Iris pigment epithelial cell (primary cell): ENCODE measurements at regions not wholly inside any gene's neighbourhood (a gene's known extent, or its start where the extent isn't known, plus 50 kb on each side); places are given as distances from the start of the nearest gene placed in this dataset.
"Not testable (repeated sequence)": the region's sequence is repeated elsewhere in the genome, so short reads cannot be mapped to it uniquely, and the experiment has no call there.

ENCODE experiments used
- DNase-seq: peaks from one replicate; pipeline ENCODE4 v3.0.0-alpha.2; 2011; ENCODE audit warnings: low read depth

- DNase-seq = peak; percentile 79
Observed at GRCh38 chr12:83573671-83574070, 887.0 kb downstream of the TMTC2 start.

- DNase-seq = no peak
Observed at GRCh38 chr12:83559650-83560049, 872.9 kb downstream of the TMTC2 start.

GRCh38 chr12:83556040-83556439 is 869.3 kb downstream of the TMTC2 start:
- DNase-seq = not testable (repeated sequence)

DNA sequence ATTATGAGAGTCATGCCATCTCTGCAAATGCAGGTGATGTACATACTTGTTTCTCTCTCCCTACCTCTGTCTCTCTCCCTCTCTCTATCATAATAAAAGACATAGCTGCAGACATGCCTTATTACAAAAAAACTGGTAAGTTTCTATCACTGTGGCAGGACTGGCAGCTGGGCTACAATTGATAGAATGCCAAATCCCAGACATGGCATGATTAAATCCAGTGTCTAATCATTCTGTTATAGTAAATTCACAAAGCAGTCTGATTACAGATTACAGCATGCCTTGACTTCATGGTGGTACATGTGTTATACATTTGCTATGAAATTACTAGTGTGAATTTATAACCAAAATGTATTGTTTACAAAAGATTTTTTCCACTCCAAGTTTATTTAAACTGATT is 854.7 kb downstream of the TMTC2 start:
- no peak for DNase-seq

- no peak for DNase-seq
Observed at GRCh38 chr12:83538361-83538965, 851.8 kb downstream of the TMTC2 start.

DNA sequence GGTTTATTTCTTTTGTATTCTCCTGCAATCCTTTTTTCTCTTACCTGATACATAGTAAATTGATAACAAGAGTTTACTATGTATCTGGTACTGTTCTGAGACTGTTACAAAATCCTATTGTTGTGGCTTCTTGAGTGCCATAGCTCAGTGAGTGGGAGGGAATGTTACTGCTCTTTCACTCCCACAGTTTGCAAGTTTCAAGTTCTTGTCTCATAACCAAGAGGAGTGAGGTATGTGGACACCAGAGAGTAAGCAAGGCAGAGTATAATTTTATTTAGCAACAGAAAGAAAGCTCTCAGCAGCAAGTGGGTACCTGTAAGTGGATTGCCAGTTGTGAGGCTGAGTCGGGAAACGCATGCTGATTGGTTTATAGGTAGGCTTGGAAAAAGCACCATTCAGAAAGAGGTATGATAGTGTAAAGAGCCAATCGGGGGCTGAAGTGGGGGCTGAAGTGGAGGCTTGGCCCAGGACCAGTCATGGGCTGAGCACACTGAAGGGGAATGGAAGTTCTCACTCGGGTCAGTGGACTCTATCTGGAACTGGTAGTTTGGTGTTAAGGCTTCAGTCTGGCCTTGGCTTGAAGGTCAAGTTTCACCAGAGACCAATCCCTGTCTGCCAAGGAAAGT is 850.8 kb downstream of the TMTC2 start:
- DNase-seq = peak; percentile 1

DNA sequence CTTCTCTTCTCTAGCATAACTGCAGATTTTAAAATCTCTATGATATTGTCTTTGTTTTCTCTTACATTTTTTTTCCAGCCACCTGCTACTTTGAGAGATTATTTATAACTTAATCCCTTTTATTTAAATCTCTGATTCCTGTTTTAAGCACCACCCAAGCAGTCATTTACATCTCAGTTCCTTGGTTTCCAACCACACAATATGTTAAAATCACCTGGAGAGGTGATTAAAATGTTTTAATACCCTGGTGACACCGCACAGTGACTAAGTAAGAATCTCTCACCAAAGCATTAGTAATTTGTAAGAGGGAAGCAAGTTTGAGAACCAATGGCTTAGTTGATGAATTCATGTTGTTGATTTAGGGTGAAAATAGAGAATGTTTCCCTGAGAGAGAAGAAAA is 849.8 kb downstream of the TMTC2 start:
- no peak for DNase-seq

DNA sequence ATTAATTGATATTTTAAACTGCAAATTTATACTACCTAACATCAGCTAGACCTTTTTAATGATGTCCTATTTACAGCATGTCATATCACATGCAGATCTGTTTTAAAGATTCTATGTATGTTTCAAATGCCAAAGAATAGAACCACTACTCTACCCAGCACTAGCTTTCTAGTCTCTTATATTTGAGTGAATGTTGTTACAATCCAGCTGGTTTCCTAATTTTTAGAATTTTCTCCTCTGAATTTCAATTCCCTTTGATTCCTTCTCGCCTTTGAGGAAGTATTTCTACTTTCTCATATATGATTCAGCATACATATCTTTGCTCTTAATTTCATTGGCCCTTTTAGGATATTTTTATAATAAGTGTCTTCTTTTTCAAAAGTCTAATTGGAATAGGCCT is 841.9 kb downstream of the TMTC2 start:
- no peak for DNase-seq

DNA sequence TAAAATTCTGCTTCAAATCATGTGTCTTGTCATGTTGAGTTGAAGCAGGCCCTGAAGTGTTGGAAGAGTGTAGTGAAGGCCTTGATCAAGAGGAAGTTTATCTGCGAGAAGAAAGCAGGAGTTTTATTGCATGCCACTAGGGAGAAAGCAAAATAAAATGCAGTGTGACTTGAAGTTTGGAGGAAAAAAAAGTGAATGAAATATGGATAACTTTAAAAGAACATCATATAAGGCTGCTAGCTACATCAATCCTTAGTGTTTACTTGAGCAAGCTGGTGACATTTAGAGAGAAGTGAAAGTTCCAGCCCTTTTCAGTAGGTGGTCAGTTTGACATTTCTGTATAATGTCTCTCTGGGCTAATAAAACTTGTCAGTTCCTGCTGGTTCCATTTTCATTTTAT is 841.1 kb downstream of the TMTC2 start:
- no peak for DNase-seq

DNA sequence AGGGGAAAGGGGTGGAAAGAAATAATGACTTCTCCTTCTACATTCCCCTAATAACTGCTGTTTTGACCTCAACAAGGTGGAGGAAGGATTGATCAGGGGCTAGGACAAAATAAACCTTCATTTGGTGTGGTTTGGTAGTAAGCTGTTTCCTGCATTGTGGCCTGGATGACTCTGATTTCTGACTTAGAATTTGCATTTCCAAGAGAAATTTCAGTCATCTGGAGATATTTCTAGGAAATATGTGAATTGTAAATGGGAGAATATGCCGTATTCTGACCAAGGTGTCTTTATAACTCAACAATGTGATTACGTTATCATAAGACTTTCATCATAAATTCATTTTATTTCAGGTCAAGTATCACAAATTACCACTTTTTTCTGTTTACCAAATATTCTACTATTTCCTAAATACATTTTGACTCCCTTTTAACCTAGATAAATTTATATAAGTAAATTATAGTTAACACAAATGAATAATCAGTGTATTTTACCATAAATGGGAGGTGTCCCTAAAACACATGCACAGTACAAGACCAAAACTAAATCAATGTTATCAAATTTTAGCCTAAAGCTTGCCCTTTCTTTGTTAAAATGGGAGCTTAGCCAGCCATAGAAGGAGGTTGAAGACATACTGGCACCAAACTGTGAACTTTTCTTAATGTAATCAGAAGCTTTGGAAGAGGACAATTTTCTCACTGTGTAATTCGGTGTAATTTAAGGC is 828.8 kb downstream of the TMTC2 start:
- DNase-seq = no peak

- DNase-seq = no peak
Observed at GRCh38 chr12:83514372-83514771, 827.7 kb downstream of the TMTC2 start.

GRCh38 chr12:83506841-83507240 is 820.1 kb downstream of the TMTC2 start:
- no peak for DNase-seq

- no peak for DNase-seq
Observed at GRCh38 chr12:83505586-83505985, 818.9 kb downstream of the TMTC2 start.

- not testable (repeated sequence) for DNase-seq
Observed at GRCh38 chr12:83499894-83500293, 813.2 kb downstream of the TMTC2 start.

DNA sequence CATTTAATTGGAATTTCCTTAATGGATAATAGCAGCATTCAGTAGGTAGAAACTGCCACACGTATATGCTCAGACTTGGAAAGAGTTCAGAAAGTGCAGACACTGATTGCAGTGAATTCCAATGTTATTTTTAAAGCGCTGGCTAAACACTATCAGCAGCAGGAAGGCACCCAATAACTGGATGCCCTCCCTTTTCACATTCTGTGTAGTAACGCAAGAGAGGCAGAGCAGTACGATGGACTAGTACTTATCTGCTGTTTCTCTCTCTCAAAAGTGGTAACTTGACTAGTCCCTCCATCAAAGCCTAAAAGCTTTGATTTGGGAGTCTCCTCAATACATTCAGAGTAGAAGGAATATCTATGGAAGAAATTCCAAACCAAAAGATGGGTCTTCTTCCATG is 791.0 kb downstream of the TMTC2 start:
- no peak for DNase-seq

- no peak for DNase-seq
Observed at GRCh38 chr12:83476695-83477690, 790.3 kb downstream of the TMTC2 start.

- DNase-seq = no peak
Observed at GRCh38 chr12:83476006-83476405, 789.3 kb downstream of the TMTC2 start.

- DNase-seq = no peak
Observed at GRCh38 chr12:83474369-83474768, 787.7 kb downstream of the TMTC2 start.

DNA sequence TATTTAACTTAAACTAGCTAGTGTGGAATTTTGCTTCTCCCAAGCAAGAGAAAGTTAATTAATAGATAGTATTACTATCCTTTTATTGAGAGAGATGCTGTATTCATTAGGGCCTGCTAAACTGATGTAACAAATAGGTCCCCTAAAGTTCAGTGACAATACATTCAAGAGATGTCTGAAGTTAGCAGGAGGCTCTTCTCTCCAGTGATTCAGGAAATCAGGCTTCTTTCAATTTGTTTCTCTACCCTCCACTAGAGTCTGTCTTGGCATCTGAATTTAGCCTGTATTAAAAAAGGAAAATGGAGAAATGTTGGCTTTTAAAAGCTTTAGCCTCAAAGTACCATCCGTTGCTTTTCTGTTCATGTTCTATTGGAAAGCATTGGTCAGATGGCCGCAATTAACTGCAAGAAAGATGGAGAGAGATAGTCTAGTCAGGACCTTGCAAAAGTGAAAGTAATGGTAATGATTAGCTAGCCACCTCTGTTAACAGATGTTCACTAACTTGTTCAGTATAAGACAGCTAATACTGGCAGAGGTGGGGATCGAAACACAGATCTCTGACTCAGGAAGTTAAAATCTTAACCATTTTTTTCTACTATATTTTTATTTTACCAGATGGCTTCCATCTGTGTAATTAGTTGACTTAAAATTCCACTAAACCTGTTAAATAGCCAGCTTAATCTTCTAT is 786.8 kb downstream of the TMTC2 start:
- DNase-seq = no peak

GRCh38 chr12:83472772-83473171 is 786.1 kb downstream of the TMTC2 start:
- no peak for DNase-seq

DNA sequence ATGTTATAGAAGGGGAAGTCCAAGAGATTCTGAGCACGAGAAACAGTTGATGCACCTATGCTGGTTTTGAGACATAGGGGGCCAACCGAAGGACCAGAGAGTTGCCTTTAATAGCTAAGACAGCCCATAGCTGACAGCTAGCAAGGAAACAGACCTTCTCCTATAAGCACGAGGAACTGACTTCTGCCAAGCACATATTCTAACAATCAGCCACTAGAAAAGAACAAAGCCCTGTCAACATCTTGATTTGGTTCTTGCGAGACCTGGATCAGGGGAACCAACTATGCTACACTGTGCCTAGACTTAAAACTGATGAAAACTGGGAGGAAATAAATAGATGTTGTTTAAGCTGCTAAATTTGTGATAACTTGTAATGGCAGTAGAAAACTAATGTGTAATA is 785.6 kb downstream of the TMTC2 start:
- DNase-seq = no peak

DNA sequence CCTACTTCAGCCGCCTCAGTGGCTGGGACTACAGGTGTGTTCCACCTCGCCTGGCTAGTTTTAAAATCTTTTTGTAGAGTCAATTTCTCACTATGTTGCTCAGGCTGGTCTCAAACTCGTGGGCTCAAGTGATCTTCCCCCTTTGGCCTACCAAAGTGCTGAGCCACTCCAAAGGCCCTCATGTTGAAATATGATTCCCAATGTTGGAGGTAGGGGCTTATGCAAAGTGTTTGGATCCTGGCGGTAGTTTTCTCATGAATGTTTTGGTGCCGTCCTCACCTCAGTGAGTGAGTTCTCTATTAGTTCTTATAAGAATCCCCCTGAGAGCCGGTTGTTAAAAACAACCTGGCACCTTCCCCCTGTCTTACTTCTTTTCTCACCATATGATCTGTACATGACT is 784.6 kb downstream of the TMTC2 start:
- DNase-seq = no peak
